ENCODE measurements at regions not wholly inside any gene's neighbourhood (a gene's known extent, or its start where the extent isn't known, plus 50 kb on each side); places are given as distances from the start of the nearest gene placed in this dataset.
"Not testable (repeated sequence)": the region's sequence is repeated elsewhere in the genome, so short reads cannot be mapped to it uniquely, and the experiment has no call there.

- peak in 27 of 56 donors; percentile 1 to 72 (median 8) for DNase-seq
Measured at GRCh38 chr3:140863580-140864009, 78.0 kb upstream of the SLC25A36 start.

GRCh38 chr3:140870351-140870750 lies 71.3 kb upstream of the SLC25A36 start:
- DNase-seq = no peak

- DNase-seq = no peak
Measured at GRCh38 chr3:140871022-140871421, 70.6 kb upstream of the SLC25A36 start.

- DNase-seq = not testable (repeated sequence)
Measured at GRCh38 chr3:140872165-140872564, 69.5 kb upstream of the SLC25A36 start.

GRCh38 chr3:140883428-140884040 lies 58.1 kb upstream of the SLC25A36 start:
- no peak for DNase-seq

- not testable (repeated sequence) for DNase-seq
Measured at GRCh38 chr3:140885697-140886096, 55.9 kb upstream of the SLC25A36 start.
